OCI-LY7 (cell line): ENCODE measurements at regions not wholly inside any gene's neighbourhood (a gene's known extent, or its start where the extent isn't known, plus 50 kb on each side); places are given as distances from the start of the nearest gene placed in this dataset.
"Not testable (repeated sequence)": the region's sequence is repeated elsewhere in the genome, so short reads cannot be mapped to it uniquely, and the experiment has no call there.

Source experiments
- BruUV-seq: library from RNA; stranded (reverse); fragments of 400-500 nt; replicated peaks from 2 replicates; lab custom pipeline; 2021; lab: Mats Ljungman, UMichigan
- CTCF ChIA-PET: fragments of 300-600 bp; sonication (Branson Sonifier 250); formaldehyde crosslinking; loops from one replicate; lab custom pipeline; 2022; ENCODE audit warnings: antibody characterized with exemption; ENCODE audit not compliant: unreplicated experiment; lab: Charles Lee
- POLR2A ChIA-PET: fragments of 300-600 bp; sonication (Branson Sonifier 250); formaldehyde crosslinking; loops from one replicate; lab custom pipeline; 2022; ENCODE audit warnings: antibody characterized with exemption; lab: Charles Lee
- DNase-seq: peaks from one replicate; pipeline ENCODE4 v3.0.0-alpha.2; 2015; ENCODE audit warnings: low spot score
- H2AFZ ChIP-seq: fragments of 200-600 bp; sonication (generic), shearing (Covaris generic); 2 replicates; pipeline ENCODE4 v1.6.1; 2014; ENCODE audit warnings: mild to moderate bottlenecking, antibody characterized with exemption, low read length, moderate library complexity
- H3K27ac ChIP-seq: fragments of 200-600 bp; sonication (generic); 2 replicates; pipeline ENCODE4 v1.5.1; 2014; ENCODE audit warnings: mixed run types, low read depth, mild to moderate bottlenecking, moderate library complexity, low read length, inconsistent platforms; ENCODE audit not compliant: poor library complexity, severe bottlenecking
- H3K36me3 ChIP-seq: fragments of 200-600 bp; sonication (generic); 2 replicates; pipeline ENCODE4 v1.6.1; 2014; ENCODE audit warnings: mild to moderate bottlenecking, antibody characterized with exemption, low read length, moderate library complexity, mixed read lengths; ENCODE audit not compliant: insufficient read depth
- H3K4me1 ChIP-seq: fragments of 200-600 bp; sonication (generic); 2 replicates; pipeline ENCODE4 v1.5.1; 2014; ENCODE audit warnings: mild to moderate bottlenecking, low read length; ENCODE audit not compliant: insufficient read depth, poor library complexity, severe bottlenecking
- H3K4me2 ChIP-seq: fragments of 200-600 bp; sonication (generic); 2 replicates; pipeline ENCODE4 v1.6.1; 2014; ENCODE audit warnings: mild to moderate bottlenecking, low read length
- H3K4me3 ChIP-seq: fragments of 200-600 bp; sonication (generic); 2 replicates; pipeline ENCODE4 v1.5.1; 2014; ENCODE audit warnings: mild to moderate bottlenecking, low read depth, low read length; ENCODE audit not compliant: poor library complexity, severe bottlenecking
- H3K79me2 ChIP-seq: fragments of 200-600 bp; sonication (generic); 2 replicates; pipeline ENCODE4 v1.6.1; 2016; ENCODE audit warnings: low read depth, mild to moderate bottlenecking, low read length, moderate library complexity, mixed read lengths; ENCODE audit not compliant: insufficient read depth
- H3K9me2 ChIP-seq: fragments of 200-600 bp; sonication (generic); 2 replicates; pipeline ENCODE4 v1.6.1; 2016; ENCODE audit warnings: mild to moderate bottlenecking, low read length, mixed read lengths; ENCODE audit not compliant: insufficient read depth
- H3K9me3 ChIP-seq: fragments of 200-600 bp; sonication (generic); 2 replicates; pipeline ENCODE4 v1.6.1; 2014; ENCODE audit warnings: mild to moderate bottlenecking, mixed run types, low read length, mixed read lengths
- H4K20me1 ChIP-seq: fragments of 200-600 bp; sonication (generic); 2 replicates; pipeline ENCODE4 v1.6.1; 2014; ENCODE audit warnings: mild to moderate bottlenecking, antibody characterized with exemption, low read length, moderate library complexity, mixed read lengths; ENCODE audit not compliant: insufficient read depth
- intact Hi-C: fragments of 100-400 bp; cut with micrococcal nuclease; formaldehyde crosslinking; loops from one replicate; pipeline ENCODE4 v1.10.0; 2022; ENCODE audit not compliant: unreplicated experiment

DNA sequence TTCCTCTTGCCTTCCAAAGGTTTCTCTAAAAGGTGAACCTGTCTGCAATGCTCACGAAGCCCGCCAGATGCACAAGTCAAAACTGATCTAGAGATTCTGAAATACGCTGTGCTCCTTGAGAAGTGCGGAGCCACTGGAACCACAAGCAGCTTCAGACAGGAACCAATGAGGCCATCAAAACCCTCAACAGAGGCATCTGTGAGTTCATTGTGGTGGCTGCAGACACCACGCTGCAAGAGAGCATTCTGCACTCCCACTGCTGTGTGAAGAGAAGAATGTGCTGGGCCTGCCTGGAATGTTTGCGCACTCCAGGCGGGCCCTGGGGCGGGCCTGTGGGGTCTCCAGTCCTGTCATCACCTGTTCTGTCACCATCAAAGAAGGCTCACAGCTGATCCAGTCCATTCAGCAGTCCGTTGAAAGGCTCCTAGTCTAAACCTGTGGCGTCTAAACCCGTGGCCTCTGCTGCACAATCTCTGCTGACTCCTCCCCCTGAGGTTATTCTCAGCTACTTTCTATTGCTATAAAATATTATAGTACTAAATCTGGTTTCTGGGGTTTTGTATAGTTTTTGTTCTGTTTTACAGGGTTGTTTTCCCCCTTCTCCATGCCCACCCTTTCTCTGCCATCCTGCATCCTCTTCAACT lies 187.4 kb downstream of the FAM72C start:
- CTCF ChIA-PET, BruUV-seq, H3K36me3 ChIP-seq, H3K27ac ChIP-seq, H3K4me2 ChIP-seq, H4K20me1 ChIP-seq, H3K9me2 ChIP-seq, H3K4me1 ChIP-seq, H3K4me3 ChIP-seq, H3K79me2 ChIP-seq, H2AFZ ChIP-seq, H3K9me3 ChIP-seq, DNase-seq, intact Hi-C loops, POLR2A ChIA-PET: not testable (repeated sequence)

DNA sequence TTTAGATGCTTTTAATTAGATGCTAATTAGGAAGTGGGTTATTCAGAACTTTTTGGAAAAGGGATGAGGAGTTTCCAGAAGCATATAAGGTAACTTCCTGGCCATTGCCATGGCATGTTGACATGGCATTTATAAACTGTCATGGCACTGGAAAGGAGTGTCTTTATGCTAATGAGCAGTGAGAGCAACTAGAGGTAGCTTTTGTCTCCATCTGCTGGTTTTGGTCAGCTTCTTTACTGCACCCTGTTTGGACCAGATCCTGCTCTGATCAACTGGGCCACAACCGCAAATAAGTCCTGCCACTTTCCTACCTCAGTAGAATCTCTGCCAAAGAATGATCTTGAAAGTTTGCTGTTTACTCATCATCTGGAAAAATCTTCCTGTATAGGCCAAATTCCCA lies 193.6 kb downstream of the FAM72C start:
- H3K9me2 ChIP-seq, H3K4me2 ChIP-seq, H3K9me3 ChIP-seq, H3K36me3 ChIP-seq, DNase-seq, H3K4me1 ChIP-seq, H3K4me3 ChIP-seq, H3K79me2 ChIP-seq, CTCF ChIA-PET, H3K27ac ChIP-seq, H4K20me1 ChIP-seq, intact Hi-C loops, H2AFZ ChIP-seq, POLR2A ChIA-PET, BruUV-seq: not testable (repeated sequence)

DNA sequence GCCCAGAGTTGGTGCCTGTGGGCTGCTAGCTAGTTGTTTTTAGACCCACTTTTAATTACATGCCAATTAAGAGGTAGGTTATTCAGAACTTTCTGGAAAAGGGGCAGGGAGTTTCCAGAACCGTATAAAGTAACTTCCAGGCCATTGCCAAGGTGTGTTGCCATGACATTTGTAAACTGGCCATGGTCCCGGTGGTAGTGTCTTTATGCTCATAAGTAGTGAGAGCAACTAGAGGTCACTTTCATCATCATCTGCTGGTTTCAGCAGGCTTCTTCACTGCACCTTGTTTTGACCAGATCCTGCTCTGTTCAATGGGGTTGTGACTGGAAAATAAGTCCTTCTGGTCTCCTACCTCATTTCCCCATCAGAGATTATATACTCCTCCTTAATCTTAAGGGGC lies 207.0 kb downstream of the FAM72C start:
- H3K9me3 ChIP-seq, H4K20me1 ChIP-seq, DNase-seq, H3K4me1 ChIP-seq, intact Hi-C loops, H2AFZ ChIP-seq, POLR2A ChIA-PET, H3K79me2 ChIP-seq, H3K36me3 ChIP-seq, H3K4me3 ChIP-seq, H3K27ac ChIP-seq, BruUV-seq, H3K4me2 ChIP-seq, CTCF ChIA-PET, H3K9me2 ChIP-seq: not testable (repeated sequence)

DNA sequence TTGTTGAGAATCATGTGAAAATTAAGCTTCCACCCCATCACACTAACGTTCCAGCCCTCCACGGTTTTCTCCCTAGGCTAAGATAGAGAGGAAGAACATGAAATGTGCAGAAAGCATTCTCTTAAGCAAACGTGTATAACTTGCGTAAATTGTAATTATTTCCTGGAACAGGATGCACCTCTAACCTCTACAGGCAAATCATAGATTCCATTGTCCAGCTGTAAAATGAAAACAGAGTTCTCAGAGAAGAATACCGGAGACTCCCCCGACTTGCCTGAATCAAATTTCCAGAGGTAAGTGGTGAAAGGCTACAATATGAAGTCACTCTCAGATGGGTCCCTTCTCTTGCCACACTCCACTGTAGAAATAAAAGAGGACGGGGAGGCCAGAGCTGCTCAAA lies 211.4 kb downstream of the FAM72C start:
- H3K36me3 ChIP-seq, CTCF ChIA-PET, H3K9me3 ChIP-seq, H4K20me1 ChIP-seq, H3K79me2 ChIP-seq, POLR2A ChIA-PET, H3K9me2 ChIP-seq, H3K4me1 ChIP-seq, DNase-seq, H3K4me2 ChIP-seq, H3K4me3 ChIP-seq, H2AFZ ChIP-seq, intact Hi-C loops, BruUV-seq, H3K27ac ChIP-seq: not testable (repeated sequence)

DNA sequence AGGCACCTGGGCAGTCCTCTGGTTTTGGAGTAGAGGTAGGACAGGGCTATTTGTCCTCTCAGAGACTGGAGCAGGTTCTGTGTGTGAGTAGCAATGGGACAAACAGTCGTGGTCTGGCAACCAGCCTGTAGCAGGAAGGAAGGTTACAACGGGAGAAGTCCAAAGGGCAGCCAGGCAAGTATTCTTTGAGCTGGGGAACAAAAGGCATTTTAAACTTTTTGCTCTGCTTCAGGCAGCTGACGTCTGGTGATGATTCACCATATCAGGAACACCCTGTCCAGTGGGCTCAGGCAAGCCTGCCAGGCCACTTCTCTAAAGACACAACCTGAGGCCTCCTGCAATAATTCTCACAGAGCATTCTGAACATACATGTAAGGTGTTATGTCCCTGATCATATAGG lies 215.8 kb downstream of the FAM72C start:
- H3K9me3 ChIP-seq, CTCF ChIA-PET, H3K79me2 ChIP-seq, BruUV-seq, H3K4me3 ChIP-seq, H3K27ac ChIP-seq, H3K9me2 ChIP-seq, H3K4me2 ChIP-seq, H3K36me3 ChIP-seq, H3K4me1 ChIP-seq, POLR2A ChIA-PET, H2AFZ ChIP-seq, intact Hi-C loops, H4K20me1 ChIP-seq, DNase-seq: not testable (repeated sequence)
